Nephron (organoid): ENCODE measurements at regions not wholly inside any gene's neighbourhood (a gene's known extent, or its start where the extent isn't known, plus 50 kb on each side); places are given as distances from the start of the nearest gene placed in this dataset.

Source experiments
- H3K27ac Mint-ChIP-seq, 3 experiments: 2 replicates each; pipeline ENCODE4 v1.8.0; 2020; ENCODE audit warnings: mixed read lengths in 3 of 3, mild to moderate bottlenecking in 2 of 3, moderate library complexity in 1 of 3
- H3K27me3 Mint-ChIP-seq: 2 replicates; pipeline ENCODE4 v1.8.0; 2021; ENCODE audit warnings: low read depth, mild to moderate bottlenecking, moderate library complexity, mixed read lengths
- H3K36me3 Mint-ChIP-seq: 2 replicates; pipeline ENCODE4 v1.8.0; 2020; ENCODE audit warnings: low read depth, mixed read lengths
- H3K4me1 Mint-ChIP-seq: 2 replicates; pipeline ENCODE4 v1.8.0; 2020; ENCODE audit warnings: mixed read lengths
- H3K4me3 Mint-ChIP-seq, 3 experiments: 2 replicates each; pipeline ENCODE4 v1.8.0; 2020; ENCODE audit warnings: mild to moderate bottlenecking in 3 of 3, mixed read lengths in 3 of 3, moderate library complexity in 2 of 3
- H3K9me3 Mint-ChIP-seq: 2 replicates; pipeline ENCODE4 v1.8.0; 2020; ENCODE audit warnings: mixed read lengths
- CTCF ChIP-seq, 3 experiments: fragments of 200-600 bp; sonication (generic); IDR thresholded peaks; one replicate each; pipeline ENCODE4 v1.5.0; 2021; ENCODE audit warnings: antibody characterized with exemption in 3 of 3; ENCODE audit not compliant: unreplicated experiment in 3 of 3

- no peak overlapping the region for H3K4me3 Mint-ChIP-seq
- no peaks in the 10 kb centered on the region for H3K4me1 Mint-ChIP-seq
- H3K27ac Mint-ChIP-seq = no peak overlapping the region
Observed at GRCh38 chr7:131170440-131171271, 157.0 kb upstream of the MKLN1 start.

GRCh38 chr7:131173145-131173890, 154.4 kb upstream of the MKLN1 start:
- no peaks in the 10 kb centered on the region for H3K27me3 Mint-ChIP-seq
- no peak overlapping the region for H3K4me3 Mint-ChIP-seq
- no peak for TF ChIP-seq CTCF (IDR thresholded peaks at IDR 0.05; ENCODE audit: unreplicated experiment in 3 of 3)
- H3K4me1 Mint-ChIP-seq = no peaks in the 10 kb centered on the region
- H3K9me3 Mint-ChIP-seq = no peaks in the 10 kb centered on the region
- no peaks in the 10 kb centered on the region for H3K36me3 Mint-ChIP-seq
- H3K27ac Mint-ChIP-seq = no peak overlapping the region

More at GRCh38 chr7:131170440-131171271, 157.0 kb upstream of the MKLN1 start:
- TF ChIP-seq CTCF (IDR thresholded peaks at IDR 0.05; ENCODE audit: unreplicated experiment in 3 of 3) = no peak
- Mint-ChIP-seq H3K27me3 (no peaks in the 10 kb centered on the region), H3K9me3 (no peaks in the 10 kb centered on the region), H3K36me3 (no peaks in the 10 kb centered on the region)

- Mint-ChIP-seq H3K36me3 (no peaks in the 10 kb centered on the region), H3K4me3 (no peak overlapping the region), H3K27ac (no peak overlapping the region), H3K4me1 (no peaks in the 10 kb centered on the region), H3K9me3 (no peaks in the 10 kb centered on the region), H3K27me3 (no peaks in the 10 kb centered on the region)
- TF ChIP-seq CTCF (IDR thresholded peaks at IDR 0.05; ENCODE audit: unreplicated experiment in 3 of 3) = no peak
Observed at GRCh38 chr7:131174391-131174790, 153.3 kb upstream of the MKLN1 start.

- Mint-ChIP-seq H3K27ac (no peak overlapping the region), H3K4me1 (no peaks in the 10 kb centered on the region), H3K36me3 (no peaks in the 10 kb centered on the region), H3K4me3 (no peak overlapping the region), H3K9me3 (no peaks in the 10 kb centered on the region), H3K27me3 (no peaks in the 10 kb centered on the region)
- TF ChIP-seq CTCF (IDR thresholded peaks at IDR 0.05; ENCODE audit: unreplicated experiment in 3 of 3) = no peak
Observed at GRCh38 chr7:131174855-131175254, 152.8 kb upstream of the MKLN1 start.

- TF ChIP-seq CTCF (IDR thresholded peaks at IDR 0.05; ENCODE audit: unreplicated experiment in 3 of 3) = no peak
- Mint-ChIP-seq H3K4me3 (no peak overlapping the region), H3K4me1 (no peaks in the 10 kb centered on the region), H3K27me3 (peaks cover 8% of the 10 kb centered on the region), H3K27ac (no peak overlapping the region), H3K36me3 (no peaks in the 10 kb centered on the region), H3K9me3 (no peaks in the 10 kb centered on the region)
Observed at GRCh38 chr7:131182446-131183058, 145.1 kb upstream of the MKLN1 start.
